HG03196 (cell line): ENCODE measurements at regions not wholly inside any gene's neighbourhood (a gene's known extent, or its start where the extent isn't known, plus 50 kb on each side); places are given as distances from the start of the nearest gene placed in this dataset.
"Not testable (repeated sequence)": the region's sequence is repeated elsewhere in the genome, so short reads cannot be mapped to it uniquely, and the experiment has no call there.

Experiments used
- ATAC-seq: cut with Tn5 transposase; IDR thresholded peaks from one replicate; pipeline ENCODE4 v1.9.1; 2021; ENCODE audit not compliant: unreplicated experiment

GRCh38 chr21:7956074-7956452 lies 2565.3 kb upstream of the TPTE start:
- not testable (repeated sequence) for ATAC-seq

GRCh38 chr21:7956998-7957712 lies 2564.2 kb upstream of the TPTE start:
- ATAC-seq = not testable (repeated sequence)

- ATAC-seq = no peak
Observed at GRCh38 chr21:7957713-7958064, 2563.7 kb upstream of the TPTE start.
